Activated B cell treated with CpG ODN at 0.5 μM for 24 hours (primary cell): ENCODE measurements at regions not wholly inside any gene's neighbourhood (a gene's known extent, or its start where the extent isn't known, plus 50 kb on each side); places are given as distances from the start of the nearest gene placed in this dataset.

Experiments
- ATAC-seq: fragments of 200-7000 bp; cut with Tn5 transposase; one replicate; pipeline ENCODE4 v1.10.0; 2021; ENCODE audit warnings: low read depth, mild to moderate bottlenecking, moderate library complexity
- CTCF ChIA-PET: fragments of 350-600 bp; sonication (Branson Sonifier 250); formaldehyde crosslinking; loops from one replicate; lab custom pipeline; 2021; ENCODE audit warnings: antibody characterized with exemption; lab: Charles Lee
- POLR2A ChIA-PET: fragments of 350-600 bp; sonication (Branson Sonifier 250); formaldehyde crosslinking; loops from one replicate; lab custom pipeline; 2021; ENCODE audit warnings: antibody characterized with exemption; lab: Charles Lee
- DNase-seq: peaks from one replicate; pipeline ENCODE4 v3.0.0; 2022
- H3K27ac Mint-ChIP-seq: one replicate; pipeline ENCODE4 v1.8.0; 2020; ENCODE audit warnings: mixed read lengths
- H3K27me3 Mint-ChIP-seq: one replicate; pipeline ENCODE4 v1.8.0; 2021; ENCODE audit warnings: mixed read lengths
- H3K36me3 Mint-ChIP-seq: one replicate; pipeline ENCODE4 v1.8.0; 2021; ENCODE audit warnings: low read depth, mixed read lengths
- H3K4me1 Mint-ChIP-seq: one replicate; pipeline ENCODE4 v1.8.0; 2021; ENCODE audit warnings: mixed read lengths
- H3K4me3 Mint-ChIP-seq: one replicate; pipeline ENCODE4 v1.8.0; 2020; ENCODE audit warnings: mild to moderate bottlenecking, mixed read lengths
- H3K9me3 Mint-ChIP-seq: one replicate; pipeline ENCODE4 v1.8.0; 2020; ENCODE audit warnings: mixed read lengths
- CTCF ChIP-seq: fragments of 200-600 bp; IDR thresholded peaks from one replicate; pipeline ENCODE4 v1.8.0; 2022; ENCODE audit warnings: antibody characterized with exemption, mild to moderate bottlenecking
- intact Hi-C: fragments of 100-400 bp; cut with micrococcal nuclease; formaldehyde crosslinking; loops from one replicate; pipeline ENCODE4 v1.15.1; 2024

GRCh38 chr13:54965881-54966280 is 1937.3 kb downstream of the OLFM4 start:
- no peak overlapping the region for H3K4me3 Mint-ChIP-seq
- ChIA-PET CTCF (no interaction called here), POLR2A (no interaction called here)
- peaks cover 13% of the 10 kb centered on the region for H3K9me3 Mint-ChIP-seq
- no peaks in the 10 kb centered on the region for H3K27me3 Mint-ChIP-seq
- no peak for TF ChIP-seq CTCF
- ATAC-seq (no peak), DNase-seq (no peak)
- H3K27ac Mint-ChIP-seq, result no peak overlapping the region
- intact Hi-C loops, result no loop called here
- H3K4me1 Mint-ChIP-seq, result no peaks in the 10 kb centered on the region
- no peaks in the 10 kb centered on the region for H3K36me3 Mint-ChIP-seq

GRCh38 chr13:54972838-54973237 is 1944.2 kb downstream of the OLFM4 start:
- Mint-ChIP-seq H3K27me3 (no peaks in the 10 kb centered on the region), H3K9me3 (peaks cover 15% of the 10 kb centered on the region), H3K36me3 (no peaks in the 10 kb centered on the region), H3K27ac (no peak overlapping the region), H3K4me3 (no peak overlapping the region), H3K4me1 (no peaks in the 10 kb centered on the region)
- intact Hi-C loops, result no loop called here
- POLR2A ChIA-PET, result no interaction called here
- no peak for TF ChIP-seq CTCF
- CTCF ChIA-PET, result no interaction called here
- no peak for DNase-seq
- no peak for ATAC-seq

GRCh38 chr13:54975676-54976075 is 1947.1 kb downstream of the OLFM4 start:
- ATAC-seq, result no peak
- no peak for DNase-seq
- no peak overlapping the region for H3K4me3 Mint-ChIP-seq
- H3K4me1 Mint-ChIP-seq, result no peaks in the 10 kb centered on the region
- TF ChIP-seq CTCF, result no peak
- H3K27me3 Mint-ChIP-seq, result no peaks in the 10 kb centered on the region
- H3K36me3 Mint-ChIP-seq, result no peaks in the 10 kb centered on the region
- intact Hi-C loops, result no loop called here
- H3K27ac Mint-ChIP-seq, result no peak overlapping the region
- H3K9me3 Mint-ChIP-seq, result peaks cover 13% of the 10 kb centered on the region
- POLR2A ChIA-PET, result no interaction called here
- CTCF ChIA-PET, result no interaction called here

- ATAC-seq (no peak), DNase-seq (no peak)
- H3K27me3 Mint-ChIP-seq, result no peaks in the 10 kb centered on the region
- H3K36me3 Mint-ChIP-seq, result no peaks in the 10 kb centered on the region
- no peak overlapping the region for H3K27ac Mint-ChIP-seq
- ChIA-PET POLR2A (no interaction called here), CTCF (no interaction called here)
- no peak for TF ChIP-seq CTCF
- H3K9me3 Mint-ChIP-seq, result peaks cover 9% of the 10 kb centered on the region
- no peak overlapping the region for H3K4me3 Mint-ChIP-seq
- intact Hi-C loops, result no loop called here
- no peaks in the 10 kb centered on the region for H3K4me1 Mint-ChIP-seq
Observed at GRCh38 chr13:54980651-54981050, 1952.0 kb downstream of the OLFM4 start.

GRCh38 chr13:54989418-54989817 is 1960.8 kb downstream of the OLFM4 start:
- no peak for ATAC-seq
- Mint-ChIP-seq H3K27me3 (no peaks in the 10 kb centered on the region), H3K4me3 (no peak overlapping the region), H3K9me3 (peaks cover 26% of the 10 kb centered on the region), H3K27ac (no peak overlapping the region), H3K4me1 (no peaks in the 10 kb centered on the region), H3K36me3 (no peaks in the 10 kb centered on the region)
- ChIA-PET CTCF (interaction anchor here (0.7 kb wide), 1 partner anchor 35 kb away, joined by 3 read pairs; no protein-coding TSS in a partner anchor), POLR2A (no interaction called here)
- DNase-seq, result no peak
- intact Hi-C loops, result no loop called here
- no peak for TF ChIP-seq CTCF
